ENCODE measurements at regions not wholly inside any gene's neighbourhood (a gene's known extent, or its start where the extent isn't known, plus 50 kb on each side); places are given as distances from the start of the nearest gene placed in this dataset.

GRCh38 chr7:79673421-79673820, 220.0 kb upstream of the MAGI2 start:
- no peak for TF ChIP-seq CTCF (IDR thresholded peaks at IDR 0.05)

DNA sequence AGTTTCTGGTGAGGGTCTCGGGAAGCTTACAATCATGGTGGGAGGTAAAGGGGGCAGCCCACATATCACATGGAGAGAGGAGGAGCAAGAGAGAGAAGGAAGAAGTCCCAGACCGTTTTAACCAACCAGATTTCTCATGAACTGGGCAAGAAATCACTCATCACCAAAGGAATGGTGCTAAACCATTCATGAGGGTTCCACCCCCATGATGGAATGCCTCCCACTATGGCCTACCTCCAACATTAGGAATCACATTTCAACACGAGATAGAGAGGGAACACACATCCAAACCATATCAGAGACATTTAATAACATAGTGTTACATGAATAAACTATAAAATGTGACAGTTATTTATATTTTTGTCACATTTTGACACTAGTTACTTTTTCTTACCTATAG, 214.8 kb upstream of the MAGI2 start:
- no peak for TF ChIP-seq CTCF (IDR thresholded peaks at IDR 0.05)

DNA sequence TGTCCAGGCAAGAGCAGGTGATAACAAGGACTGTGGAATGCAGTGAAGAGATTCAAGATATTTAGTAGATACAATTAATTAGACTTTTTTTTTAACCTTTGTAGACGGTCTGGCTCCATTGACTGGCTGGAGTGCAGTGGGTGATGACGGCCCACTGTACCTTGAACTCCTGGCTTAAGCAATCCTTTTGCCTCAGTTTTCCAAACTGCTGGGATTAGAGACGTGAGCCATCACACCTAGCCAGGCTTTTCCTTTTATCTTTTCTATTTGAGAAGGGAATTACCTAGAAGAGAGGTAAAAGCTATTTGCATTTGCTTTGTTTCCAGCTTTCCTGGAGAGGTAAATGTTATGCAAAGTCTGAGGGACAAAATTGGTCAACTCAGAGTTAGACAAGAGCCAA, 213.0 kb upstream of the MAGI2 start:
- TF ChIP-seq CTCF (IDR thresholded peaks at IDR 0.05) = no peak

- TF ChIP-seq CTCF (IDR thresholded peaks at IDR 0.05) = no peak
Measured at GRCh38 chr7:79664884-79665676, 211.6 kb upstream of the MAGI2 start.

DNA sequence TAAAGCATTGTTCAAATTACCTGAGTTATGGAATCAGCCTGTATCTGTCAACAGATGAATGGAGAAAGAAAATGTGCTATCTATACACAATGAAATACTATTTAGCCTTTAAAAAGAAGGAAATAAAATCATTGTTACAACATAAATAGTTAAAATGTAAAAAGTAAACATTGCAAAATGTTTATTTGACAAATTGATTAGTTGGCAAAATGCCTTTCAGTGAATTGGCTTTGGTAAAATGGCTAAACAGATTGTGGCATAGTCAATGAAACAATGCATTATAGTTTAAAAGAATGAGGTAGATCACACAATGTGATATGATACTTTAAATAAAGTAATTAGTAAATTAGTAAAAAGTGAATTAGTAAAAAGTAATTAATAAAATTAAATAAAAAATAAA, 204.8 kb upstream of the MAGI2 start:
- no peak for TF ChIP-seq CTCF (IDR thresholded peaks at IDR 0.05)

DNA sequence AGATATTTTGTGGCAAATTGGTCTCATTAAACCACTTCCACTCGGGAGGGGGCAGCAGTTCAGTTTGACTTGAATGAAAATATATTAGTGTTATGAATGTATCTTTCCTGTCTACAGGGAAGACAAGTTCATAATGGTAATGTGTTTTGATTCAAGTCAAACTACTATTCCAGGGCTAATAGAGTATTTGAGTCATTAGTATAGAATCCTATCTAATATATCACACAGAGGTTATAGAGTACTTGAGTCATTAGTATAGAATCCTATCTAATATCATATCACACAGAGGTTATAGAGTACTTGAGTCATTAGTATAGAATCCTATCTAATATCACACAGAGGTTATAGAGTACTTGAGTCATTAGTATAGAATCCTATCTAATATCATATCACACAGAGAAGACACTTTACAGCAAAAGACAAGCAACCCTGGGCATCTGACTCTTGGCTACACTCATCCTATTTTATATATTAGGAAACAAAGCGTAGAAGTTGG, 199.7 kb upstream of the MAGI2 start:
- TF ChIP-seq CTCF (IDR thresholded peaks at IDR 0.05) = no peak

DNA sequence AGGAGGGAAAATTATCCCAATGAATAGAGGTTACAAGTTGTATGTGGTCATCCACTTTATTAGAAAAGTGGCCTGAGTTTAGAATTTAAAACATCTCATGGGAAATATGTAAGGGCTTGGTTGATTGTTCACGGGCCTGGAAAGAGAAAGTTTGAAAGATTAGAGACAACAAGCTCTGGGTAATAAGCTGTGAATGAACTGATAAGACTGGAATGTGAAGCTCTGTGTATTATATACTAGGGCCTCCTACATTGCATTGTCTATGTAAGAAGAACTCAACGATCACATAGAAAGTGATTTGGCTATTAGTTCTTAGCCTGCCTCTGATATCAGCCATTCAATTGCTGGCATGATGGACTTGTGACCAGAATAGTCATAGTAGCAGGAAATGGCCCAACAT, 199.2 kb upstream of the MAGI2 start:
- TF ChIP-seq CTCF (IDR thresholded peaks at IDR 0.05) = no peak

Data from LNCAP (cell line).